HEK293 (cell line): ENCODE measurements at regions not wholly inside any gene's neighbourhood (a gene's known extent, or its start where the extent isn't known, plus 50 kb on each side); places are given as distances from the start of the nearest gene placed in this dataset.
"Not testable (repeated sequence)": the region's sequence is repeated elsewhere in the genome, so short reads cannot be mapped to it uniquely, and the experiment has no call there.

Experiments used
- CTCF ChIA-PET: fragments of 350-600 bp; formaldehyde crosslinking; extraction: SDS; loops from one replicate; lab custom pipeline; 2021; ENCODE audit warnings: antibody characterized with exemption; lab: Yijun Ruan, JAX
- POLR2A ChIA-PET: fragments of 300-600 bp; formaldehyde crosslinking; extraction: SDS; loops from one replicate; lab custom pipeline; 2020; ENCODE audit warnings: antibody characterized with exemption, inconsistent platforms; lab: Yijun Ruan, JAX
- H3K27ac ChIP-seq: fragments of 200-500 bp; sonication (Bioruptor generic); 2 replicates; pipeline ENCODE4 v1.5.1; 2014; ENCODE audit warnings: low read depth, low read length, control low read depth, inconsistent platforms; ENCODE audit errors: extremely low read depth
- H3K36me3 ChIP-seq, 2 experiments: fragments of 200-500 bp in 1 of 2; sonication (Bioruptor generic) in 1 of 2; 1 replicate in 1 of 2; 2 replicates in 1 of 2; pipeline ENCODE4 v1.5.1; 2014 to 2017; ENCODE audit warnings: inconsistent platforms in 2 of 2, low read length in 2 of 2; ENCODE audit not compliant: control insufficient read depth in 2 of 2, insufficient read depth in 1 of 2
- H3K4me1 ChIP-seq: fragments of 200-500 bp; sonication (Bioruptor generic); 2 replicates; pipeline ENCODE4 v1.5.1; 2014; ENCODE audit warnings: mild to moderate bottlenecking, low read length, inconsistent platforms; ENCODE audit not compliant: control insufficient read depth, insufficient read depth
- H3K4me3 ChIP-seq: 2 replicates; pipeline ENCODE4 v1.5.1; 2011; ENCODE audit warnings: low read depth, mild to moderate bottlenecking, control low read depth, low read length, moderate library complexity
- H3K9me3 ChIP-seq: fragments of 200-500 bp; sonication (Bioruptor generic); 2 replicates; pipeline ENCODE4 v1.5.1; 2014; ENCODE audit warnings: low read depth, low read length, inconsistent platforms; ENCODE audit not compliant: control insufficient read depth, insufficient read depth
- FEZF1 ChIP-seq: fragments of 450-650 bp; formaldehyde crosslinking; IDR thresholded peaks from 2 replicates; pipeline ENCODE4 v1.5.1; 2016; ENCODE audit warnings: missing biosample characterization, missing genetic modification characterization
- KLF7 ChIP-seq: fragments of 450-650 bp; formaldehyde crosslinking; IDR thresholded peaks from 2 replicates; pipeline ENCODE4 v1.5.1; 2016; ENCODE audit warnings: missing biosample characterization, missing genetic modification characterization, borderline replicate concordance
- KLF8 ChIP-seq: fragments of 450-650 bp; formaldehyde crosslinking; IDR thresholded peaks from 2 replicates; pipeline ENCODE4 v1.5.1; 2016; ENCODE audit warnings: missing biosample characterization, missing genetic modification characterization
- MZF1 ChIP-seq: fragments of 450-650 bp; formaldehyde crosslinking; IDR thresholded peaks from 2 replicates; pipeline ENCODE4 v1.5.1; 2017; ENCODE audit warnings: missing biosample characterization, missing genetic modification characterization, borderline replicate concordance
- RBAK ChIP-seq: fragments of 450-650 bp; formaldehyde crosslinking; IDR thresholded peaks from 2 replicates; pipeline ENCODE4 v1.5.1; 2016; ENCODE audit warnings: missing biosample characterization, missing genetic modification characterization
- SALL2 ChIP-seq: fragments of 450-650 bp; formaldehyde crosslinking; IDR thresholded peaks from 2 replicates; pipeline ENCODE4 v1.5.0; 2017; ENCODE audit warnings: missing biosample characterization, mild to moderate bottlenecking, missing genetic modification characterization, borderline replicate concordance
- SETDB1 ChIP-seq: IDR thresholded peaks from one replicate; pipeline ENCODE4 v1.6.1; 2017; ENCODE audit warnings: mild to moderate bottlenecking, low read length, moderate library complexity, mixed read lengths; ENCODE audit not compliant: insufficient read length
- YY2 ChIP-seq: fragments of 450-650 bp; formaldehyde crosslinking; IDR thresholded peaks from 2 replicates; pipeline ENCODE4 v1.5.1; 2016; ENCODE audit warnings: missing biosample characterization, missing genetic modification characterization
- ZBTB1 ChIP-seq: fragments of 450-650 bp; formaldehyde crosslinking; IDR thresholded peaks from 2 replicates; pipeline ENCODE4 v1.5.1; 2016; ENCODE audit warnings: missing biosample characterization, missing genetic modification characterization
- ZFP37 ChIP-seq: fragments of 450-650 bp; formaldehyde crosslinking; IDR thresholded peaks from 2 replicates; pipeline ENCODE4 v1.5.1; 2016; ENCODE audit warnings: missing biosample characterization, missing genetic modification characterization
- ZNF112 ChIP-seq: fragments of 450-650 bp; formaldehyde crosslinking; IDR thresholded peaks from 2 replicates; pipeline ENCODE4 v1.5.0; 2017; ENCODE audit warnings: missing biosample characterization, missing genetic modification characterization
- ZNF211 ChIP-seq: fragments of 450-650 bp; formaldehyde crosslinking; IDR thresholded peaks from 2 replicates; pipeline ENCODE4 v1.5.1; 2016; ENCODE audit warnings: low read depth, missing biosample characterization, missing genetic modification characterization
- ZNF221 ChIP-seq: fragments of 450-650 bp; formaldehyde crosslinking; IDR thresholded peaks from 2 replicates; pipeline ENCODE4 v1.5.1; 2017; ENCODE audit warnings: missing biosample characterization, missing genetic modification characterization, borderline replicate concordance
- ZNF24 ChIP-seq: fragments of 450-650 bp; formaldehyde crosslinking; IDR thresholded peaks from 2 replicates; pipeline ENCODE4 v1.5.1; 2016; ENCODE audit warnings: missing biosample characterization, missing genetic modification characterization
- ZNF366 ChIP-seq: fragments of 450-650 bp; formaldehyde crosslinking; conservative IDR thresholded peaks from 2 replicates; pipeline ENCODE4 v1.5.1; 2016; ENCODE audit warnings: missing biosample characterization, missing genetic modification characterization
- ZNF626 ChIP-seq: fragments of 450-650 bp; sonication (Bioruptor Pico); formaldehyde crosslinking; IDR thresholded peaks from 2 replicates; pipeline ENCODE4 v1.5.1; 2018; ENCODE audit warnings: missing biosample characterization, missing genetic modification characterization, inconsistent platforms
- ZNF629 ChIP-seq: fragments of 450-650 bp; formaldehyde crosslinking; IDR thresholded peaks from 2 replicates; pipeline ENCODE4 v1.5.1; 2017; ENCODE audit warnings: missing biosample characterization, missing genetic modification characterization
- ZNF664 ChIP-seq: fragments of 450-650 bp; formaldehyde crosslinking; IDR thresholded peaks from 2 replicates; pipeline ENCODE4 v1.5.1; 2016; ENCODE audit warnings: missing biosample characterization, missing genetic modification characterization
- ZNF791 ChIP-seq: fragments of 450-650 bp; formaldehyde crosslinking; IDR thresholded peaks from 2 replicates; pipeline ENCODE4 v1.5.1; 2016; ENCODE audit warnings: missing biosample characterization, missing genetic modification characterization
- ZNF837 ChIP-seq: fragments of 450-650 bp; formaldehyde crosslinking; IDR thresholded peaks from 2 replicates; pipeline ENCODE4 v1.5.1; 2016; ENCODE audit warnings: missing biosample characterization, missing genetic modification characterization
- ZXDB ChIP-seq: fragments of 450-650 bp; formaldehyde crosslinking; IDR thresholded peaks from 2 replicates; pipeline ENCODE4 v1.5.1; 2016; ENCODE audit warnings: missing biosample characterization, missing genetic modification characterization
- TF ChIP-seq, protein P1 (sequence below): fragments of 450-650 bp; formaldehyde crosslinking; conservative IDR thresholded peaks from 2 replicates; pipeline ENCODE4 v1.5.1; 2016; ENCODE audit warnings: low read depth, missing biosample characterization, missing genetic modification characterization
- TF ChIP-seq, protein P2 (sequence below): fragments of 450-650 bp; formaldehyde crosslinking; IDR thresholded peaks from 2 replicates; pipeline ENCODE4 v1.5.1; 2017; ENCODE audit warnings: missing biosample characterization, missing genetic modification characterization
- TF ChIP-seq, protein P3 (sequence below): fragments of 450-650 bp; formaldehyde crosslinking; IDR thresholded peaks from 2 replicates; pipeline ENCODE4 v1.5.1; 2016; ENCODE audit warnings: missing biosample characterization, missing genetic modification characterization, borderline replicate concordance

DNA sequence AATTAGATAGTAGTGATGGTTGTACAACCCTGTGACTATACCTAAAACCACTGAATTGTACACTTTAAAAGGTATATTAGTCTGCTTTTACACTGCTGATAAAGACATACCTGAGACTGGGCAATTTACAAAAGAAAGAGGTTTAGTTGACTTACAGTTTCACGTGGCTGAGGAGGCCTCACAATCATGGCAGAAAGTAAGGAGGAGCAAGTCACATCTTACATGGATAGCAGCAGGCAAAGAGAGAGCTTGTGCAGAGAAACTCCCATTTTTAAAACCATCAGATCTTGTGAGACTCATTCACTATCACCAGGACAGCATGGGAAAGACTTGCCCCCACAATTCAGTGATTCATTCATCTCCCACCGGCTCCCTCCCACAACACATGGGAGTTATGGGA is 379.9 kb downstream of the RRAGC start:
- POLR2A ChIA-PET, H3K9me3 ChIP-seq, H3K4me3 ChIP-seq, H3K4me1 ChIP-seq, H3K36me3 ChIP-seq, H3K27ac ChIP-seq: not testable (repeated sequence)
- CTCF ChIA-PET: interaction anchor here (0.6 kb wide), 1 partner anchor 30 kb away, joined by 3 read pairs; no protein-coding TSS in a partner anchor
- TF ChIP-seq SETDB1: peak; percentile 55
- TF ChIP-seq, all 188 proteins: peak for 1; not testable (repeated sequence) for 187

DNA sequence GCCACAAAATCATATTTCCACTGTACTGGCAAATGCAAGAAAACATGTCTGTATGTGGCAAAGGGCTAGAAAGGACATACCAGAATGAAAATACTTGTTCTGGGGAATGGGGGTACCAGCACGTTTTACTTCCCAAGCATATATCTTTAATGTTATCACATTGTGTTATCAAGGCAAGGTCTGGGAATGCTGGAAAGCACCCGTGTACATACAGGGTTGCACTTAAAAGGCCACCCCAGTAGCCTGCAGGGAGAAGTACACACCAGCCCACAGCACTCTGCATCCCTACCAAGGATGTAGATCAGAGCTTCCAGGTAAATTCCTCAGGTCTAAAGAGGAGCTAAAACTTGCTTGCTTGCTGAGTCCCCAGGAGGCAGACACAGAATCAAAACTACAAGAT is 381.8 kb downstream of the RRAGC start:
- ChIA-PET POLR2A (no interaction called here), CTCF (interaction anchor here (0.7 to 1.1 kb wide), 2 partner anchors 12 to 44 kb away, joined by 3 to 4 read pairs; no protein-coding TSS in a partner anchor)
- H3K27ac ChIP-seq: no peak overlapping the region
- no peaks in the 10 kb centered on the region for H3K9me3 ChIP-seq
- H3K36me3 ChIP-seq: no peaks in the 10 kb centered on the region
- H3K4me1 ChIP-seq: no peaks in the 10 kb centered on the region
- TF ChIP-seq ZNF791 (tag by site-specific recombination): no peak
- TF ChIP-seq ZFP37: no peak
- no peak for TF ChIP-seq RBAK (tag by site-specific recombination)
- TF ChIP-seq ZBTB1 (tag by site-specific recombination): no peak
- TF ChIP-seq ZNF24 (tag by site-specific recombination): no peak
- no peak for TF ChIP-seq KLF8 (tag by site-specific recombination)
- TF ChIP-seq, protein P1, sequence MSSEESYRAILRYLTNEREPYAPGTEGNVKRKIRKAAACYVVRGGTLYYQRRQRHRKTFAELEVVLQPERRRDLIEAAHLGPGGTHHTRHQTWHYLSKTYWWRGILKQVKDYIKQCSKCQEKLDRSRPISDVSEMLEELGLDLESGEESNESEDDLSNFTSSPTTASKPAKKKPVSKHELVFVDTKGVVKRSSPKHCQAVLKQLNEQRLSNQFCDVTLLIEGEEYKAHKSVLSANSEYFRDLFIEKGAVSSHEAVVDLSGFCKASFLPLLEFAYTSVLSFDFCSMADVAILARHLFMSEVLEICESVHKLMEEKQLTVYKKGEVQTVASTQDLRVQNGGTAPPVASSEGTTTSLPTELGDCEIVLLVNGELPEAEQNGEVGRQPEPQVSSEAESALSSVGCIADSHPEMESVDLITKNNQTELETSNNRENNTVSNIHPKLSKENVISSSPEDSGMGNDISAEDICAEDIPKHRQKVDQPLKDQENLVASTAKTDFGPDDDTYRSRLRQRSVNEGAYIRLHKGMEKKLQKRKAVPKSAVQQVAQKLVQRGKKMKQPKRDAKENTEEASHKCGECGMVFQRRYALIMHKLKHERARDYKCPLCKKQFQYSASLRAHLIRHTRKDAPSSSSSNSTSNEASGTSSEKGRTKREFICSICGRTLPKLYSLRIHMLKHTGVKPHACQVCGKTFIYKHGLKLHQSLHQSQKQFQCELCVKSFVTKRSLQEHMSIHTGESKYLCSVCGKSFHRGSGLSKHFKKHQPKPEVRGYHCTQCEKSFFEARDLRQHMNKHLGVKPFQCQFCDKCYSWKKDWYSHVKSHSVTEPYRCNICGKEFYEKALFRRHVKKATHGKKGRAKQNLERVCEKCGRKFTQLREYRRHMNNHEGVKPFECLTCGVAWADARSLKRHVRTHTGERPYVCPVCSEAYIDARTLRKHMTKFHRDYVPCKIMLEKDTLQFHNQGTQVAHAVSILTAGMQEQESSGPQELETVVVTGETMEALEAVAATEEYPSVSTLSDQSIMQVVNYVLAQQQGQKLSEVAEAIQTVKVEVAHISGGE (tag by site-specific recombination): no peak
- TF ChIP-seq ZNF837: no peak
- TF ChIP-seq ZNF626 (tag by site-specific recombination): no peak
- no peak for TF ChIP-seq ZNF366 (tag by site-specific recombination)
- no peak for TF ChIP-seq ZNF211 (tag by site-specific recombination)
- TF ChIP-seq FEZF1 (tag by site-specific recombination): no peak
- no peak for TF ChIP-seq YY2 (tag by site-specific recombination)
- no peak for TF ChIP-seq ZNF629
- no peak for TF ChIP-seq ZNF664
- H3K4me3 ChIP-seq: no peak overlapping the region

DNA sequence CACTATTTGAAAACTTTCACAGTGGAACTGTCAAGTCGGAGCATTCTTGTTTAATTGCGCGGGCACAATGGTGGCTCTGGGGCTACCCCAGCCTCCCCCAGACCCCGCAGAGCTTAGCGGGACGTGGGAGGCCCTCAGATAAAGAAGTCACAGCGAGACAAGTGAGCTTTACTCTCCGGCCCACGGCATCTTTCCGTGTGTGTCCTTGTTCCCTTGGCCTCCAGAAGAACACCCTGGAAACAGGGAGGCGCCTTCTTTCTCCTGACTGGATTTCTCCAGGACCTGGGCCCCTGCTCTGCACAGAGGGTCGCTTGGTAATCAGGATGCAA is 382.8 kb downstream of the RRAGC start:
- H3K4me1 ChIP-seq: no peaks in the 10 kb centered on the region
- no peaks in the 10 kb centered on the region for H3K9me3 ChIP-seq
- H3K36me3 ChIP-seq: no peaks in the 10 kb centered on the region
- ChIA-PET CTCF (interaction anchor here (0.6 to 1.5 kb wide), 2 partner anchors 13 to 271 kb away, joined by 3 to 6 read pairs; no protein-coding TSS in a partner anchor), POLR2A (no interaction called here)
- H3K27ac ChIP-seq: no peak overlapping the region
- no peak overlapping the region for H3K4me3 ChIP-seq
- TF ChIP-seq MZF1 (tag by site-specific recombination) (no peak), KLF7 (tag by site-specific recombination) (no peak), ZXDB (tag by site-specific recombination) (no peak), SALL2 (tag by site-specific recombination) (no peak), ZNF221 (tag by site-specific recombination) (no peak), ZNF112 (tag by site-specific recombination) (no peak)
- TF ChIP-seq, protein P2, sequence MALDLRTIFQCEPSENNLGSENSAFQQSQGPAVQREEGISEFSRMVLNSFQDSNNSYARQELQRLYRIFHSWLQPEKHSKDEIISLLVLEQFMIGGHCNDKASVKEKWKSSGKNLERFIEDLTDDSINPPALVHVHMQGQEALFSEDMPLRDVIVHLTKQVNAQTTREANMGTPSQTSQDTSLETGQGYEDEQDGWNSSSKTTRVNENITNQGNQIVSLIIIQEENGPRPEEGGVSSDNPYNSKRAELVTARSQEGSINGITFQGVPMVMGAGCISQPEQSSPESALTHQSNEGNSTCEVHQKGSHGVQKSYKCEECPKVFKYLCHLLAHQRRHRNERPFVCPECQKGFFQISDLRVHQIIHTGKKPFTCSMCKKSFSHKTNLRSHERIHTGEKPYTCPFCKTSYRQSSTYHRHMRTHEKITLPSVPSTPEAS (tag by site-specific recombination): no peak
- TF ChIP-seq, protein P3, sequence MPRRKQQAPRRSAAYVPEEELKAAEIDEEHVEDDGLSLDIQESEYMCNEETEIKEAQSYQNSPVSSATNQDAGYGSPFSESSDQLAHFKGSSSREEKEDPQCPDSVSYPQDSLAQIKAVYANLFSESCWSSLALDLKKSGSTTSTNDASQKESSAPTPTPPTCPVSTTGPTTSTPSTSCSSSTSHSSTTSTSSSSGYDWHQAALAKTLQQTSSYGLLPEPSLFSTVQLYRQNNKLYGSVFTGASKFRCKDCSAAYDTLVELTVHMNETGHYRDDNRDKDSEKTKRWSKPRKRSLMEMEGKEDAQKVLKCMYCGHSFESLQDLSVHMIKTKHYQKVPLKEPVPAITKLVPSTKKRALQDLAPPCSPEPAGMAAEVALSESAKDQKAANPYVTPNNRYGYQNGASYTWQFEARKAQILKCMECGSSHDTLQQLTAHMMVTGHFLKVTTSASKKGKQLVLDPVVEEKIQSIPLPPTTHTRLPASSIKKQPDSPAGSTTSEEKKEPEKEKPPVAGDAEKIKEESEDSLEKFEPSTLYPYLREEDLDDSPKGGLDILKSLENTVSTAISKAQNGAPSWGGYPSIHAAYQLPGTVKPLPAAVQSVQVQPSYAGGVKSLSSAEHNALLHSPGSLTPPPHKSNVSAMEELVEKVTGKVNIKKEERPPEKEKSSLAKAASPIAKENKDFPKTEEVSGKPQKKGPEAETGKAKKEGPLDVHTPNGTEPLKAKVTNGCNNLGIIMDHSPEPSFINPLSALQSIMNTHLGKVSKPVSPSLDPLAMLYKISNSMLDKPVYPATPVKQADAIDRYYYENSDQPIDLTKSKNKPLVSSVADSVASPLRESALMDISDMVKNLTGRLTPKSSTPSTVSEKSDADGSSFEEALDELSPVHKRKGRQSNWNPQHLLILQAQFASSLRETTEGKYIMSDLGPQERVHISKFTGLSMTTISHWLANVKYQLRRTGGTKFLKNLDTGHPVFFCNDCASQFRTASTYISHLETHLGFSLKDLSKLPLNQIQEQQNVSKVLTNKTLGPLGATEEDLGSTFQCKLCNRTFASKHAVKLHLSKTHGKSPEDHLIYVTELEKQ (tag by site-specific recombination): no peak
